ENCODE measurements at regions not wholly inside any gene's neighbourhood (a gene's known extent, or its start where the extent isn't known, plus 50 kb on each side); places are given as distances from the start of the nearest gene placed in this dataset.

DNA sequence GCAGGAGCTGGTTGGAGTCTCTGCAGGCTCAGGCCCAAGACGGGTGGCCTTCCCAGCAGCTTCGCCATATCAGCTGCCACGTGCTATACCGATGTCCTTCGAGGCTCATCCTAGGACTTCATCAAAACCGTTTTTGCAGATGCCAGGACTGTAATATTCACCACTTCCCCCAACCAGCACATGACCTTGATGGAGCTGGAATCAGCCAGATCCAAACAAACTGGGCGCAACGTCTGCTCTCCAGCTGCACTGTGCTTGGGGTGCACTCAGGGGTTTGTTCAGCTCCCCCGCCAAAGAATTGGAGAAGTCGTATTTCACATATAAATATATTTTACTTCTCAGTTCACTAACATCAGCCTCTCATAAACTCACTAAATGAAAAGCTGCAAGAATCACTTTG lies 149.5 kb upstream of the DIO3 start:
- ChIA-PET CTCF (interaction anchor here (0.7 kb wide), 1 partner anchor 40 kb away, joined by 3 read pairs; no protein-coding TSS in a partner anchor), POLR2A (no interaction called here)
- Histone ChIP-seq H3K36me3 (replicated peaks in 1 of 2; ENCODE audit: control insufficient read depth in 1 of 2, insufficient read depth in 2 of 2, low read length in 1 of 2) (no peaks in the 10 kb centered on the region), H2AFZ (ENCODE audit: low read depth) (no peak overlapping the region), H3K9me2 (no peaks in the 10 kb centered on the region), H3K9me3 (no peaks in the 10 kb centered on the region), H3K4me1 (ENCODE audit: control insufficient read depth in 1 of 2, insufficient read depth in 2 of 2, low read depth in 1 of 2, low read length in 1 of 2) (no peaks in the 10 kb centered on the region), H4K20me1 (ENCODE audit: insufficient read depth) (no peaks in the 10 kb centered on the region), H3F3A (replicated peaks; ENCODE audit: insufficient read depth) (no peaks in the 10 kb centered on the region), H3K9ac (no peak overlapping the region), H3K4me3 (ENCODE audit: low read depth in 2 of 2, low read length in 1 of 2) (no peak overlapping the region), H3K4me2 (no peak overlapping the region), H3K79me2 (ENCODE audit: insufficient read depth) (no peaks in the 10 kb centered on the region), H3K27ac (ENCODE audit: low read depth in 2 of 2, low read length in 1 of 2) (no peak overlapping the region), H3K27me3 (ENCODE audit: insufficient read depth) (no peaks in the 10 kb centered on the region)
- 70% methylated on average over 10 of the region's 10 CpGs for WGBS (ENCODE audit: low lambda C conversion rate)
- TF ChIP-seq NFIC (IDR thresholded peaks at IDR 0.05; ENCODE audit: borderline replicate concordance), result no peak
- no peak for TF ChIP-seq NRF1 (IDR thresholded peaks at IDR 0.05; ENCODE audit: low read depth, low read length)
- no peak for TF ChIP-seq YY1 (IDR thresholded peaks at IDR 0.05; ENCODE audit: low read depth)
- no peak for TF ChIP-seq JUND (IDR thresholded peaks at IDR 0.05)
- no peak for TF ChIP-seq MXI1 (IDR thresholded peaks at IDR 0.05; ENCODE audit: low read depth, low read length)
- no peak for TF ChIP-seq POLR2AphosphoS5 (IDR thresholded peaks at IDR 0.05; ENCODE audit: low read depth, low read length)
- no peak for TF ChIP-seq SMC3 (IDR thresholded peaks at IDR 0.05; ENCODE audit: low read depth, low read length)
- TF ChIP-seq, protein P1, sequence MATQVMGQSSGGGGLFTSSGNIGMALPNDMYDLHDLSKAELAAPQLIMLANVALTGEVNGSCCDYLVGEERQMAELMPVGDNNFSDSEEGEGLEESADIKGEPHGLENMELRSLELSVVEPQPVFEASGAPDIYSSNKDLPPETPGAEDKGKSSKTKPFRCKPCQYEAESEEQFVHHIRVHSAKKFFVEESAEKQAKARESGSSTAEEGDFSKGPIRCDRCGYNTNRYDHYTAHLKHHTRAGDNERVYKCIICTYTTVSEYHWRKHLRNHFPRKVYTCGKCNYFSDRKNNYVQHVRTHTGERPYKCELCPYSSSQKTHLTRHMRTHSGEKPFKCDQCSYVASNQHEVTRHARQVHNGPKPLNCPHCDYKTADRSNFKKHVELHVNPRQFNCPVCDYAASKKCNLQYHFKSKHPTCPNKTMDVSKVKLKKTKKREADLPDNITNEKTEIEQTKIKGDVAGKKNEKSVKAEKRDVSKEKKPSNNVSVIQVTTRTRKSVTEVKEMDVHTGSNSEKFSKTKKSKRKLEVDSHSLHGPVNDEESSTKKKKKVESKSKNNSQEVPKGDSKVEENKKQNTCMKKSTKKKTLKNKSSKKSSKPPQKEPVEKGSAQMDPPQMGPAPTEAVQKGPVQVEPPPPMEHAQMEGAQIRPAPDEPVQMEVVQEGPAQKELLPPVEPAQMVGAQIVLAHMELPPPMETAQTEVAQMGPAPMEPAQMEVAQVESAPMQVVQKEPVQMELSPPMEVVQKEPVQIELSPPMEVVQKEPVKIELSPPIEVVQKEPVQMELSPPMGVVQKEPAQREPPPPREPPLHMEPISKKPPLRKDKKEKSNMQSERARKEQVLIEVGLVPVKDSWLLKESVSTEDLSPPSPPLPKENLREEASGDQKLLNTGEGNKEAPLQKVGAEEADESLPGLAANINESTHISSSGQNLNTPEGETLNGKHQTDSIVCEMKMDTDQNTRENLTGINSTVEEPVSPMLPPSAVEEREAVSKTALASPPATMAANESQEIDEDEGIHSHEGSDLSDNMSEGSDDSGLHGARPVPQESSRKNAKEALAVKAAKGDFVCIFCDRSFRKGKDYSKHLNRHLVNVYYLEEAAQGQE (IDR thresholded peaks at IDR 0.05; ENCODE audit: low read depth, low read length), result no peak
- TF ChIP-seq GATA2 (CRISPR knock-in tag; IDR thresholded peaks at IDR 0.05), result no peak
- TF ChIP-seq, protein P2, sequence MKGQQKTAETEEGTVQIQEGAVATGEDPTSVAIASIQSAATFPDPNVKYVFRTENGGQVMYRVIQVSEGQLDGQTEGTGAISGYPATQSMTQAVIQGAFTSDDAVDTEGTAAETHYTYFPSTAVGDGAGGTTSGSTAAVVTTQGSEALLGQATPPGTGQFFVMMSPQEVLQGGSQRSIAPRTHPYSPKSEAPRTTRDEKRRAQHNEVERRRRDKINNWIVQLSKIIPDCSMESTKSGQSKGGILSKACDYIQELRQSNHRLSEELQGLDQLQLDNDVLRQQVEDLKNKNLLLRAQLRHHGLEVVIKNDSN (IDR thresholded peaks at IDR 0.05; ENCODE audit: borderline replicate concordance, low read depth), result no peak
- TF ChIP-seq, protein P3, sequence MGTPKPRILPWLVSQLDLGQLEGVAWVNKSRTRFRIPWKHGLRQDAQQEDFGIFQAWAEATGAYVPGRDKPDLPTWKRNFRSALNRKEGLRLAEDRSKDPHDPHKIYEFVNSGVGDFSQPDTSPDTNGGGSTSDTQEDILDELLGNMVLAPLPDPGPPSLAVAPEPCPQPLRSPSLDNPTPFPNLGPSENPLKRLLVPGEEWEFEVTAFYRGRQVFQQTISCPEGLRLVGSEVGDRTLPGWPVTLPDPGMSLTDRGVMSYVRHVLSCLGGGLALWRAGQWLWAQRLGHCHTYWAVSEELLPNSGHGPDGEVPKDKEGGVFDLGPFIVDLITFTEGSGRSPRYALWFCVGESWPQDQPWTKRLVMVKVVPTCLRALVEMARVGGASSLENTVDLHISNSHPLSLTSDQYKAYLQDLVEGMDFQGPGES (IDR thresholded peaks at IDR 0.05; ENCODE audit: low read depth, low read length), result no peak
- no peak for TF ChIP-seq TCF12 (IDR thresholded peaks at IDR 0.05)
- TF ChIP-seq, protein P4, sequence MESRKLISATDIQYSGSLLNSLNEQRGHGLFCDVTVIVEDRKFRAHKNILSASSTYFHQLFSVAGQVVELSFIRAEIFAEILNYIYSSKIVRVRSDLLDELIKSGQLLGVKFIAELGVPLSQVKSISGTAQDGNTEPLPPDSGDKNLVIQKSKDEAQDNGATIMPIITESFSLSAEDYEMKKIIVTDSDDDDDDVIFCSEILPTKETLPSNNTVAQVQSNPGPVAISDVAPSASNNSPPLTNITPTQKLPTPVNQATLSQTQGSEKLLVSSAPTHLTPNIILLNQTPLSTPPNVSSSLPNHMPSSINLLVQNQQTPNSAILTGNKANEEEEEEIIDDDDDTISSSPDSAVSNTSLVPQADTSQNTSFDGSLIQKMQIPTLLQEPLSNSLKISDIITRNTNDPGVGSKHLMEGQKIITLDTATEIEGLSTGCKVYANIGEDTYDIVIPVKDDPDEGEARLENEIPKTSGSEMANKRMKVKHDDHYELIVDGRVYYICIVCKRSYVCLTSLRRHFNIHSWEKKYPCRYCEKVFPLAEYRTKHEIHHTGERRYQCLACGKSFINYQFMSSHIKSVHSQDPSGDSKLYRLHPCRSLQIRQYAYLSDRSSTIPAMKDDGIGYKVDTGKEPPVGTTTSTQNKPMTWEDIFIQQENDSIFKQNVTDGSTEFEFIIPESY (IDR thresholded peaks at IDR 0.05; ENCODE audit: borderline replicate concordance, low read depth), result no peak
- TF ChIP-seq, protein P5, sequence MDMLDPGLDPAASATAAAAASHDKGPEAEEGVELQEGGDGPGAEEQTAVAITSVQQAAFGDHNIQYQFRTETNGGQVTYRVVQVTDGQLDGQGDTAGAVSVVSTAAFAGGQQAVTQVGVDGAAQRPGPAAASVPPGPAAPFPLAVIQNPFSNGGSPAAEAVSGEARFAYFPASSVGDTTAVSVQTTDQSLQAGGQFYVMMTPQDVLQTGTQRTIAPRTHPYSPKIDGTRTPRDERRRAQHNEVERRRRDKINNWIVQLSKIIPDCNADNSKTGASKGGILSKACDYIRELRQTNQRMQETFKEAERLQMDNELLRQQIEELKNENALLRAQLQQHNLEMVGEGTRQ (IDR thresholded peaks at IDR 0.05; ENCODE audit: borderline replicate concordance, low read depth, low read length), result no peak
- TF ChIP-seq RAD21 (IDR thresholded peaks at IDR 0.05; ENCODE audit: low read length), result no peak
- TF ChIP-seq FOXM1 (IDR thresholded peaks at IDR 0.05; ENCODE audit: low read depth), result no peak
- no peak for TF ChIP-seq RXRA (IDR thresholded peaks at IDR 0.05; ENCODE audit: borderline replicate concordance, low read depth)
- TF ChIP-seq GABPA (IDR thresholded peaks at IDR 0.05; ENCODE audit: low read depth), result no peak
- TF ChIP-seq, protein P6, sequence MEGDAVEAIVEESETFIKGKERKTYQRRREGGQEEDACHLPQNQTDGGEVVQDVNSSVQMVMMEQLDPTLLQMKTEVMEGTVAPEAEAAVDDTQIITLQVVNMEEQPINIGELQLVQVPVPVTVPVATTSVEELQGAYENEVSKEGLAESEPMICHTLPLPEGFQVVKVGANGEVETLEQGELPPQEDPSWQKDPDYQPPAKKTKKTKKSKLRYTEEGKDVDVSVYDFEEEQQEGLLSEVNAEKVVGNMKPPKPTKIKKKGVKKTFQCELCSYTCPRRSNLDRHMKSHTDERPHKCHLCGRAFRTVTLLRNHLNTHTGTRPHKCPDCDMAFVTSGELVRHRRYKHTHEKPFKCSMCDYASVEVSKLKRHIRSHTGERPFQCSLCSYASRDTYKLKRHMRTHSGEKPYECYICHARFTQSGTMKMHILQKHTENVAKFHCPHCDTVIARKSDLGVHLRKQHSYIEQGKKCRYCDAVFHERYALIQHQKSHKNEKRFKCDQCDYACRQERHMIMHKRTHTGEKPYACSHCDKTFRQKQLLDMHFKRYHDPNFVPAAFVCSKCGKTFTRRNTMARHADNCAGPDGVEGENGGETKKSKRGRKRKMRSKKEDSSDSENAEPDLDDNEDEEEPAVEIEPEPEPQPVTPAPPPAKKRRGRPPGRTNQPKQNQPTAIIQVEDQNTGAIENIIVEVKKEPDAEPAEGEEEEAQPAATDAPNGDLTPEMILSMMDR (IDR thresholded peaks at IDR 0.05), result no peak
- TF ChIP-seq EP300 (IDR thresholded peaks at IDR 0.05; ENCODE audit: borderline replicate concordance in 1 of 2, low read depth in 1 of 2, low read length in 1 of 2), result no peak
- DNase-seq, result no peak

Measured in SK-N-SH (cell line).